ENCODE measurements at regions not wholly inside any gene's neighbourhood (a gene's known extent, or its start where the extent isn't known, plus 50 kb on each side); places are given as distances from the start of the nearest gene placed in this dataset.

DNA sequence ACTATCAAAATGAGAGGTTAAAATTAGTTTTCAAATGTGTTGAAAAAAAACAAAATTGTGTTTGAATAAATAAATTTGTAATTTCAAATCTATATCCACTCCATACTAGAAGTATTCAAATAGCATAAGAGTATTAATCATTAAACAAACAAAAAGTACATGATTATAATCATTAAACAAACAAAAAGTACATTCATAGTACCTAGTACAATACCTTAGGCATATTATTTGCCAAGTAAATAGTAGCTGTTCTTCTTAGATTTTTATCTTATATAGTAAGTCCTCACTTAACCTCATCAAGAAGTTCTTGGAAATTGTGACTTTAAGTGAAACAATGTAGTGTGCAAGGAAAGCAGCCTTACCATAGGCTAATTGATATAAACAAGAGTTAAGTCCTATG lies 349.3 kb upstream of the VWC2 start:
- TF ChIP-seq, protein P1, sequence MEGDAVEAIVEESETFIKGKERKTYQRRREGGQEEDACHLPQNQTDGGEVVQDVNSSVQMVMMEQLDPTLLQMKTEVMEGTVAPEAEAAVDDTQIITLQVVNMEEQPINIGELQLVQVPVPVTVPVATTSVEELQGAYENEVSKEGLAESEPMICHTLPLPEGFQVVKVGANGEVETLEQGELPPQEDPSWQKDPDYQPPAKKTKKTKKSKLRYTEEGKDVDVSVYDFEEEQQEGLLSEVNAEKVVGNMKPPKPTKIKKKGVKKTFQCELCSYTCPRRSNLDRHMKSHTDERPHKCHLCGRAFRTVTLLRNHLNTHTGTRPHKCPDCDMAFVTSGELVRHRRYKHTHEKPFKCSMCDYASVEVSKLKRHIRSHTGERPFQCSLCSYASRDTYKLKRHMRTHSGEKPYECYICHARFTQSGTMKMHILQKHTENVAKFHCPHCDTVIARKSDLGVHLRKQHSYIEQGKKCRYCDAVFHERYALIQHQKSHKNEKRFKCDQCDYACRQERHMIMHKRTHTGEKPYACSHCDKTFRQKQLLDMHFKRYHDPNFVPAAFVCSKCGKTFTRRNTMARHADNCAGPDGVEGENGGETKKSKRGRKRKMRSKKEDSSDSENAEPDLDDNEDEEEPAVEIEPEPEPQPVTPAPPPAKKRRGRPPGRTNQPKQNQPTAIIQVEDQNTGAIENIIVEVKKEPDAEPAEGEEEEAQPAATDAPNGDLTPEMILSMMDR (IDR thresholded peaks at IDR 0.05 in 4 of 5, conservative IDR thresholded peaks at IDR 0.05 in 1 of 5): no peak
- TF ChIP-seq POLR2A (IDR thresholded peaks at IDR 0.05): no peak
